GM21528 (cell line): ENCODE measurements at regions not wholly inside any gene's neighbourhood (a gene's known extent, or its start where the extent isn't known, plus 50 kb on each side); places are given as distances from the start of the nearest gene placed in this dataset.
"Not testable (repeated sequence)": the region's sequence is repeated elsewhere in the genome, so short reads cannot be mapped to it uniquely, and the experiment has no call there.

Experiments used
- ATAC-seq: cut with Tn5 transposase; IDR thresholded peaks from one replicate; pipeline ENCODE4 v1.9.1; 2021; ENCODE audit warnings: mild to moderate bottlenecking, moderate library complexity; ENCODE audit not compliant: unreplicated experiment, low FRiP score

DNA sequence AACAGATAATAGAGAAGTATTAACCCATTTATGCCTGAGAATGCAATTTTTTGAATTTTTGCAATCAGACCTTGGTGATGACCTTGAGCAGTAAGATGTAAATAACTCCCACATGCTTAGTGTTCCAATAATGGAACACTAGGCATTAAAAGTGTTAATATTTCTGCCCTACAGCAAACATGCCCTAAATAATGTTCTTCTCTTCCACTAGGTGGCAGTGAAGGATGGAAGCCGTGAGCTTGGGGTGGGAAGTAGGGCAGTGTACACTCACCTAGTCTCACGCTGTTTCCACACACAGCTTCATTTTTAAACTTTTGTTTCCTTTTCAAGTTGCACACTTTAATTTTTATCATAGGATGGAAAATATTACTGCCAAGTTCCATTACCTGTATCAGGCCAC is 613.1 kb upstream of the HS3ST1 start:
- ATAC-seq = no peak

DNA sequence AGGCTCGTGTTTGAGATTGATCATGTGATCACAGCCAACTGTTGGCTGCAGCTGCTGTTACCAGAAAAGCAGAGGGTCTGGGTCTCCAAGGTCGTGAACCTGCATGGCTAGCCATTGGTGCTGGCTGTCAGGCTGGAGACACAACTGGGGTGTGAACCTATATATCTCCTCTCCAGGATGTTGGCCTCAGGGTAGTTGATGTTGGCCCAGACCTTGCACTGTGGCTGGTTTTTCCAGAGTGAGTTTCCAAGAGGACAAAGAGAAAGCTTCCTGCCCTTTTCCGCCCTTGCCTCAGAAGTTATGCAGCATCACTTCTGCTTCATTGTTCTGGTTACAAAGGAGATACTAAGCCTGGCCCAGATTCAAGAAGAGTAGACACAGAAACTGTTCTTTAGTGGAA is 607.8 kb upstream of the HS3ST1 start:
- ATAC-seq = no peak

- no peak for ATAC-seq
These were observed 599.6 kb upstream of the HS3ST1 start for GRCh38 chr4:12028258-12028657.

- ATAC-seq = no peak
These were observed 593.7 kb upstream of the HS3ST1 start for GRCh38 chr4:12022409-12022808.

GRCh38 chr4:12016729-12017128 is 588.0 kb upstream of the HS3ST1 start:
- ATAC-seq = no peak

DNA sequence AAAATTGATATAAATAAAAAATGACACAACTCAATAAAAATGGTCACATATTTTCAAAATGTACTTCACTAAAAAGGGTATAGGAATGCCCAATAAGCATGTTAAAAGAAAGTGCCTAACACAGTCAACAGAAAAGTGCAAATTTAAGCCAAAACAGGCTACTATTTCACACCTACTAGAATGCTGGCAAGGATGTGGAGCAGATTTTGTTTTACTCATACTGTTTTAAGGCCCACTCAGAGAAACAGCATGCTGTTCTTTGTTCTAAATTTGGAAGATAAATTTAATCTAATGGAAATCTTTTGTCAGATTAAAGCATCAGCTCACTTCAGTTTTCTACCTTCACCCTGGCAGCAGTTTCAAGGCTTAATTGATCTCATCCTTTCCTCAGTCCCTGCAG is 576.8 kb upstream of the HS3ST1 start:
- no peak for ATAC-seq

- not testable (repeated sequence) for ATAC-seq
These were observed 567.9 kb upstream of the HS3ST1 start for GRCh38 chr4:11996581-11996980.

DNA sequence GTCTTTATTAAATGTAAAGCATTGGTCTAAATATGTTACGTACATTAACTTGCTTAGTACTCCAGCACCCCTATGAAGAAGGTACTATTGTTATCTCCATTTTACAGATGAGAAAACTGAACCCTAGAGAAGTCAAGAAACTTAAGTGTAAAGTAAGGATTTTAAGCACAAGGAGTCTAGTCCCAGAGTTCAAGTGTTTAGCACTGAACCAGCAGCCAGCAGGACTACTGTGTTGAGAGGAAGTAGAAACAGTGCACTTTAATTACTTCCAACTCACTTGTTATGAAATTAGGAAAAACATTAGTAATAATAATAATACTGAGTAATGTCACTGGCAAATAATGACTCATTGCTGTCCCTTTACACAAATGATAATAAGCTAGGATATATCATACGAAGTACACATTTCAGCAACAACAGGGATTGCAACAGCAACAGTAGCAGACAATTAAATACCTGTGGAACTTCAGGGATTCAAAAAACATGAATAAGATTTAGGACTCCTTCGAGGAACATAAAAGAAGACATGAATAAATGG is 548.1 kb upstream of the HS3ST1 start:
- no peak for ATAC-seq

GRCh38 chr4:11973270-11973669 is 544.6 kb upstream of the HS3ST1 start:
- no peak for ATAC-seq

DNA sequence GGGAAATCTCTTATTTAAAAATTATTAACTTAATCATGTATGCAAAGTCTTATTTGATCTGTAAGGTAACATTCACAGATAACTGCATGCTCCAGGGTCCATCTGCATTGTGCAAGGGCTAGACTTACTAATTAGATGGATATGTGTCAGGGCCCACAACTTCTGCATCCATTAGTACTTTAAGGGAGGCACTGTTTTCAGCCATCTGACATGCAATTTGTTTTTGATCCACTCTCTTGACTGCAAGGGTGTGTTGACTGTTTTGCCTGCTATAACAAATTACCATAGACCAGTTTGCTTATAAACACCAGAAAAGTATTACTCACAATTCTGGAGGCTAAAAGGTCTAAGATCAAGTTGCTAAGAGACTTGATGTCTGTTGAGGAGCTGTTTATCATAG is 542.1 kb upstream of the HS3ST1 start:
- no peak for ATAC-seq

DNA sequence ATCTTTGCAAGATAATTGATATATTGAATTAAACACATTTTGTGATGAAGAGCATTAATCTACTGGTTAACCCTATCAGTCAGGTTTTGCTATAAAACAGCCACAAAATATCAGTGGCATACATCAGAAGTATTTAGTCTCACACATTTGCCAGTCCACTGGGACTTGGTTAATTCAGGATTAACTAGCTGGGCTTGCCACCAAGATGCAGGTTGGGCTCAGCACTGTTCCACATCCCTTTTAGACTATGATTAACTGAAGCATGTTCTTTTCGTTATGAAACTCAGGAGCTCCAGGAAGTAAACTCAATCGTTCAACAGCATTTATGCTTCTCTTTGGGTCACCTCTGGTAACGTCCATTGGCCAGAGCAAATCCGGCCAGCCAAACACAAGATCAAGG is 538.1 kb upstream of the HS3ST1 start:
- ATAC-seq = no peak

- ATAC-seq = no peak
These were observed 525.4 kb upstream of the HS3ST1 start for GRCh38 chr4:11954093-11954492.

DNA sequence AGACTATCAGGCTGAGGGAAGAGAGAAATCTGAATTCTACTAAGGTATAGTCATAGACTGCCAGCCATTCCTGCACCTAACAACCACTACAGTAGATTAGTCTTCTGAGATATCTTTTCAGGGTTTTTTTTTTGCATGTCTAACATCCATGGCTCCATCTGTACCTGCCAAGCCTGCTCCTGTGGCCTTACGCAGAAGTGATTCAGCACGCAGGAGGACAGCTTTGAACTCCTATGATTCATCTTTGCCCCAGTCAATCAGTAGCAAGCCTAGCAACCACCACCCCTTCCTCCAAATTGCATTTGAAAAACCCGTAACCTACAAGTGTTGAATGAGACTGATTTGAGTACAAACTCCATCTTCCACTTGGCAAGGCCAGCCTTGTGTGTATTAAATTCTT is 520.7 kb upstream of the HS3ST1 start:
- ATAC-seq = no peak

GRCh38 chr4:11947629-11948028 is 518.9 kb upstream of the HS3ST1 start:
- ATAC-seq = not testable (repeated sequence)

DNA sequence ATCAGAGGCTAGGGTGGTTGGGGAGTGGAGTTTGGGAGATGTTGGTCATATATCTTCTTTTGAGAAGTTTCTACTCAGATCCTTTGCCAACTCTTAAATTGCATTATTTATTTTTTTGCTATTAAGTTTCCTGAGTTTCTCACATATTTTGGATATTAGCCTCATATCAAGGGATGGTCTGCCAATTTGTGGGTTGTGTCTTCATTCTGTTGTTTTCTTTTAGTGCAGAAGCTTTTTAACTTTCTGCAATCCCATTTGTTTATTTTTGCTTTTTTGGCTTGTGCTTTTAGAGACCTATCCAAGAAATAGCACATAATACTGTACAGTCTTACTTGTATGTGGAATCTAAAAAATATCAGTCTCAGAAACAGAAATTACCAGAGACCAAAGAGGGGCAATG is 509.2 kb upstream of the HS3ST1 start:
- no peak for ATAC-seq

GRCh38 chr4:11931266-11931820 is 502.6 kb upstream of the HS3ST1 start:
- ATAC-seq = no peak

- no peak for ATAC-seq
These were observed 500.4 kb upstream of the HS3ST1 start for GRCh38 chr4:11929080-11929479.

DNA sequence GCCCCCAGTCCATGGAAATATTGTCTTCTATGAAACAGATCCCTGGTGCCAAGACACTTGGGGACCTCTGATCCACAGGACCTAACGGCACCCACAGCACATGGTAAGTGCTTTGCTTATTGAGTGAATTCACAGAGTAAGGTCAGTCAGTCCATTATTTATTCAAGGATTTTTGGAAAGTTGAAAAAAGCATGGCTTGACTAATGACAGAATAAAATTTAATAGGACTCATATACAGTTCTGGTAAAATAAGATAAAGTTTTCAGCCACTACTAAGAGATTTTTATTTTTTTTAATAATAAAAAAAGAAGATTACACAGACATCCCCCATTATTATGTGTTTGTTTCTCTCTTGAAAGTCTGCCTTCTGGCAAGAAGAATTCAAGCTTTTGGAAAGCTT is 490.6 kb upstream of the HS3ST1 start:
- no peak for ATAC-seq

DNA sequence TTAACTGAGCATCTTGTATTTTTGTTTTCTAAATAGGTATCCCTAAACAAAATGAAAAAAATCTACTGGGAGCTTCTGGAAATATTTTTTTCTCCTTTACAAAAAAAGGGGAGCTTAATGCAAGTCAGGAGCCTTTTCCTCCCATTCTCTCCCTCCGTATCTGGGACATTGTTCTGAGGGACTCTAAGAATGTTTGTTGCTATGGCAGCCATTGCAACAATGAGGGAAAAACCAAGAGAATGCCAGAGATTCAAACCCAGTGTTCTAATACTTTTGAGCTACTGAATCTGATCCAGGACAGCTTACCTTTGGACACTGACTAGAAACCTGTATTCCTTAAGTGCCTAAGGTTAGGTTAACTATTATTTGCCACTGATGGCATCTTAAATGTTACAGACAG is 485.7 kb upstream of the HS3ST1 start:
- ATAC-seq = no peak

DNA sequence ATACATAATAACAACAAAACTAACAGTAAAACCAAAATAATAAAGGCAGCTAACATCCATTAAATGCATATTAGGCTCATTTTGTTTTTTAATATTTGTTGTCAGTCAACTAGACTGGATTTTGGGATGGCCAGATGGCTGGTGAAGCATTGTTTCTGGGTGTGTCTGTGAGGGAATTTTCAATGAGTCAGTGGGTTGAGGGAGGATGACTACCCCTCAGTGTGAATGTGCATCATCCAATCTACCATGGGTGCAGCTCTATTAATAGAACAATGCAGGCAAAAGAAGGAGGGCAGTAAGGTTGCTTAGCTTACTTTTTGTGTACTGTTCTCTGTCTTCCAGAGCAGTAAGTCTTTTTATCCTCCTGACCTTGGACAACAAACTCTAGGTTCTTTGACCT is 484.2 kb upstream of the HS3ST1 start:
- no peak for ATAC-seq

- ATAC-seq = no peak
These were observed 482.1 kb upstream of the HS3ST1 start for GRCh38 chr4:11910812-11911211.

DNA sequence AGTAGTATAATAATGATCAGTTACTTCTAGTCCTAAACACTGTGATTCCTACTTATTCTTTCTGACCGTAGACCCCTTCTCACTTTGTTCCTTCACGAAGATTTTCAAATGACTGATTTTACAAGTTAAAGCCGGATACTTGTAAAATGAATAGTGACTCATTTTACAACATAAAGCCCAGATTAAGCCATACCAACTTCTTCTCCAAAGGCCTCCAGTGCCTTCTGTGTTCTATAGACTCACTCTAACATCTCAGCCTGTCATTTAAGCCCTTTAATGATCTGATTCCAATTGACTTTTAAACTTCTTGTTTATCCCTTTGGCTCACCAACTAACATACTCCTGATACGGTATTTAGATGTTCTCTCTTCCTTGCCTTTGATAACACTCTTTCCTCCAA is 480.0 kb upstream of the HS3ST1 start:
- no peak for ATAC-seq

DNA sequence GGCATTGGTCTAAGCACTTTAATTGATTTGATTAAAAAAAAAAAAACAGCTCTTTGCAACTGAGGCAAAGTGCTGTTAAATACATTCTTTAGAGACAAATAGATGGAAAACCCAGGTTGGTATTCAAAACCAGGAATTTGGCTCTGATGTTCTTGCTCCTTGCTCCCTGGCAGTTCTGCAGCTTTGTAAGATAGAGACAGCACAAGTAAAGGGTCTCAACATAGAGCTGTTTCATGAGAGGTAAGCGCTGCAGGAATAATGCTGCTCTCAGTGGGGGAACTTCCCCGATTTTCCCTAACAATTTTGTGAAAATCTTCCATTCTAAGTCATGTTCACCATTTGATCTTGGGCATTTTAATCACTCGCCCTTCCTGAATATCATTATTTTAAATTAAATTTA is 479.5 kb upstream of the HS3ST1 start:
- ATAC-seq = no peak
